Adrenal gland (tissue), 9 donors: ENCODE measurements at regions not wholly inside any gene's neighbourhood (a gene's known extent, or its start where the extent isn't known, plus 50 kb on each side); places are given as distances from the start of the nearest gene placed in this dataset.

Source experiments
- DNase-seq, 7 donors: peaks; one replicate each; pipeline ENCODE4 v3.0.0-alpha.2; 2019 to 2020
- H3K27ac ChIP-seq, 5 donors: fragments of 200-600 bp; sonication (generic) in 4 of 5; 1 replicate in 3 of 5; 2 replicates in 2 of 5; pipeline versions ENCODE4 v1.5.1 to v1.8.0; 2016 to 2020; ENCODE audit warnings: mild to moderate bottlenecking in 1 of 5
- H3K27me3 ChIP-seq: fragments of 200-600 bp; 2 replicates; pipeline ENCODE4 v1.8.0; 2021
- H3K36me3 ChIP-seq, 2 donors: fragments of 200-600 bp; replicated peaks in 1 of 2; 1 replicate in 1 of 2; 2 replicates in 1 of 2; pipeline versions ENCODE4 v1.5.1 to v1.8.0; 2018 to 2022
- H3K4me1 ChIP-seq, 2 donors: fragments of 200-600 bp; replicated peaks in 1 of 2; 1 replicate in 1 of 2; 2 replicates in 1 of 2; pipeline versions ENCODE4 v1.5.1 to v1.8.0; 2018 to 2021
- H3K4me3 ChIP-seq, 4 donors: fragments of 200-600 bp; sonication (generic) in 3 of 4; one replicate each; pipeline ENCODE4 v1.5.1; 2016 to 2018
- H3K9me3 ChIP-seq, 3 donors: fragments of 200-600 bp; sonication (generic) in 1 of 3; replicated peaks in 1 of 3; 1 replicate in 2 of 3; 2 replicates in 1 of 3; pipeline versions ENCODE4 v1.5.1 to v1.8.0; 2016 to 2021
- CTCF ChIP-seq, 6 experiments: fragments of 450-650 bp in 4 of 6; fragments of 200-600 bp in 2 of 6; sonication (generic) in 1 of 6; IDR thresholded peaks; 1 replicate in 5 of 6; 2 replicates in 1 of 6; pipeline versions ENCODE4 v1.5.1 to v1.8.0; 2016 to 2021; ENCODE audit warnings: antibody characterized with exemption in 6 of 6, mild to moderate bottlenecking in 2 of 6, moderate library complexity in 1 of 6
- POLR2A ChIP-seq, 2 donors: fragments of 450-650 bp; IDR thresholded peaks; one replicate each; pipeline ENCODE4 v1.6.1; 2017; ENCODE audit warnings: antibody characterized with exemption in 2 of 2, mild to moderate bottlenecking in 2 of 2, moderate library complexity in 1 of 2
- WGBS, 4 donors: extraction: QIAGEN DNeasy Blood & Tissue Kit in 2 of 4; methylation state at CpG; one replicate each; pipeline versions ENCODE4 v1.1.5 to v1.1.7; 2013 to 2017; 5-methylcytosine and 5-hydroxymethylcytosine counted together
- intact Hi-C, 2 donors: fragments of 100-400 bp; cut with DNase I; formaldehyde crosslinking; loops; one replicate each; pipeline versions ENCODE4 v1.14.1 to v1.15.0; 2022 to 2023
- donor health status: healthy with polysubstance abuse.
- donor health status: Bipolar disorder and iron deficiency.
- donor health status: DM: yes; HTN: yes; CAD: no.
- donor health status: DM: no; HTN: no; CAD: no.
- donor health status: DM: no; HTN: no; CAD: no.

GRCh38 chr18:41456831-41457230, 498.2 kb upstream of the PIK3C3 start:
- intact Hi-C loops, result no loop called here
- Histone ChIP-seq H3K27ac (no peak overlapping the region), H3K9me3 (no peaks in the 10 kb centered on the region), H3K4me3 (no peak overlapping the region), H3K36me3 (no peaks in the 10 kb centered on the region), H3K4me1 (no peaks in the 10 kb centered on the region), H3K27me3 (no peaks in the 10 kb centered on the region)
- TF ChIP-seq CTCF (IDR thresholded peaks at IDR 0.05) (no peak), POLR2A (IDR thresholded peaks at IDR 0.05) (no peak)
- 85 to 89% (median 86%) methylated on average over 4 of the region's 4 CpGs for WGBS, 4 donors
- no peak for DNase-seq

GRCh38 chr18:41449612-41450011, 505.4 kb upstream of the PIK3C3 start:
- H3K4me1 ChIP-seq, result no peaks in the 10 kb centered on the region
- no peaks in the 10 kb centered on the region for H3K27me3 ChIP-seq
- intact Hi-C loops, result no loop called here
- H3K27ac ChIP-seq, result no peak overlapping the region
- H3K9me3 ChIP-seq, result no peaks in the 10 kb centered on the region
- no peak overlapping the region for H3K4me3 ChIP-seq
- TF ChIP-seq CTCF (IDR thresholded peaks at IDR 0.05) (no peak), POLR2A (IDR thresholded peaks at IDR 0.05) (no peak)
- no peak for DNase-seq
- H3K36me3 ChIP-seq, result no peaks in the 10 kb centered on the region

GRCh38 chr18:41444943-41445342, 510.1 kb upstream of the PIK3C3 start:
- no peak for TF ChIP-seq POLR2A (IDR thresholded peaks at IDR 0.05)
- TF ChIP-seq CTCF (IDR thresholded peaks at IDR 0.05), result no peak
- intact Hi-C loops, result no loop called here
- H3K9me3 ChIP-seq, result no peaks in the 10 kb centered on the region
- no peaks in the 10 kb centered on the region for H3K4me1 ChIP-seq
- H3K27me3 ChIP-seq, result no peaks in the 10 kb centered on the region
- no peaks in the 10 kb centered on the region for H3K36me3 ChIP-seq
- no peak overlapping the region for H3K27ac ChIP-seq
- 35 to 52% (median 46%) methylated on average over 2 of the region's 2 CpGs for WGBS, 4 donors
- H3K4me3 ChIP-seq, result no peak overlapping the region
- no peak for DNase-seq

- Histone ChIP-seq H3K4me3 (no peak overlapping the region), H3K27me3 (no peaks in the 10 kb centered on the region), H3K4me1 (no peaks in the 10 kb centered on the region), H3K9me3 (no peaks in the 10 kb centered on the region), H3K27ac (no peak overlapping the region), H3K36me3 (no peaks in the 10 kb centered on the region)
- DNase-seq, result no peak
- intact Hi-C loops, result no loop called here
- 65 to 95% (median 85%) methylated on average over 1 of the region's 1 CpG for WGBS, 4 donors
- TF ChIP-seq CTCF (IDR thresholded peaks at IDR 0.05) (no peak), POLR2A (IDR thresholded peaks at IDR 0.05) (no peak)
Measured at GRCh38 chr18:41436772-41437171, 518.3 kb upstream of the PIK3C3 start.
